BE2C (cell line): ENCODE measurements at regions not wholly inside any gene's neighbourhood (a gene's known extent, or its start where the extent isn't known, plus 50 kb on each side); places are given as distances from the start of the nearest gene placed in this dataset.

Source experiments
- DNase-seq: peaks from one replicate; pipeline ENCODE4 v3.0.0-alpha.2; 2020
- H3K27me3 ChIP-seq: fragments of 250-450 bp; sonication (Bioruptor Pico); 2 replicates; pipeline ENCODE4 v1.5.1; 2020; ENCODE audit warnings: mild to moderate bottlenecking
- H3K36me3 ChIP-seq: fragments of 250-450 bp; sonication (Bioruptor Pico); 2 replicates; pipeline ENCODE4 v1.5.1; 2020; ENCODE audit warnings: mild to moderate bottlenecking
- H3K4me1 ChIP-seq: fragments of 250-450 bp; sonication (Bioruptor Pico); 2 replicates; pipeline ENCODE4 v1.5.1; 2020
- H3K4me3 ChIP-seq: 2 replicates; pipeline ENCODE4 v1.5.1; 2011; ENCODE audit warnings: low read depth, low read length
- H3K9me3 ChIP-seq: fragments of 250-450 bp; sonication (Bioruptor Pico); 2 replicates; pipeline ENCODE4 v1.5.1; 2020
- TF ChIP-seq, protein P1 (sequence below): IDR thresholded peaks from 2 replicates; pipeline ENCODE4 v1.5.1; 2012; ENCODE audit warnings: mild to moderate bottlenecking, low read depth, low read length

DNA sequence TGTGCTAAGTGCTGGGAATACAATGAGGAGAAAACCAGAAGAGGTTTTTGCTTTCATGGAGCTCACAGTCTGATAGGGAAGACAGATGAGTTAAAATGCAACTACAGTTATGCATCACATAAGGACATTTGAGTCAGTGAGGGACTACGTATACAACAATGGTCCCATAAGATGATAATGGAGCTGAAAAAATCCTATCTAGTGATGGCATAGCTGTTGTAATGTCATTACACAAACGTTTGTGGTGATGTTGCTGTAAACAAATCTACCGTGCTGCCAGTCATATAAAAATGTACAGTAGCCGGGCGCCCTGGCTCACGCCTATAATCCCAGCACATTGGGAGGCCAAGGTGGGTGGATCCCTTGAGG lies 110.1 kb upstream of the RAD23B start:
- no peaks in the 10 kb centered on the region for H3K27me3 ChIP-seq
- no peak for DNase-seq
- TF ChIP-seq, protein P1, sequence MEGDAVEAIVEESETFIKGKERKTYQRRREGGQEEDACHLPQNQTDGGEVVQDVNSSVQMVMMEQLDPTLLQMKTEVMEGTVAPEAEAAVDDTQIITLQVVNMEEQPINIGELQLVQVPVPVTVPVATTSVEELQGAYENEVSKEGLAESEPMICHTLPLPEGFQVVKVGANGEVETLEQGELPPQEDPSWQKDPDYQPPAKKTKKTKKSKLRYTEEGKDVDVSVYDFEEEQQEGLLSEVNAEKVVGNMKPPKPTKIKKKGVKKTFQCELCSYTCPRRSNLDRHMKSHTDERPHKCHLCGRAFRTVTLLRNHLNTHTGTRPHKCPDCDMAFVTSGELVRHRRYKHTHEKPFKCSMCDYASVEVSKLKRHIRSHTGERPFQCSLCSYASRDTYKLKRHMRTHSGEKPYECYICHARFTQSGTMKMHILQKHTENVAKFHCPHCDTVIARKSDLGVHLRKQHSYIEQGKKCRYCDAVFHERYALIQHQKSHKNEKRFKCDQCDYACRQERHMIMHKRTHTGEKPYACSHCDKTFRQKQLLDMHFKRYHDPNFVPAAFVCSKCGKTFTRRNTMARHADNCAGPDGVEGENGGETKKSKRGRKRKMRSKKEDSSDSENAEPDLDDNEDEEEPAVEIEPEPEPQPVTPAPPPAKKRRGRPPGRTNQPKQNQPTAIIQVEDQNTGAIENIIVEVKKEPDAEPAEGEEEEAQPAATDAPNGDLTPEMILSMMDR, result no peak
- no peaks in the 10 kb centered on the region for H3K36me3 ChIP-seq
- H3K4me3 ChIP-seq, result no peak overlapping the region
- H3K4me1 ChIP-seq, result peaks cover 25% of the 10 kb centered on the region
- no peaks in the 10 kb centered on the region for H3K9me3 ChIP-seq

DNA sequence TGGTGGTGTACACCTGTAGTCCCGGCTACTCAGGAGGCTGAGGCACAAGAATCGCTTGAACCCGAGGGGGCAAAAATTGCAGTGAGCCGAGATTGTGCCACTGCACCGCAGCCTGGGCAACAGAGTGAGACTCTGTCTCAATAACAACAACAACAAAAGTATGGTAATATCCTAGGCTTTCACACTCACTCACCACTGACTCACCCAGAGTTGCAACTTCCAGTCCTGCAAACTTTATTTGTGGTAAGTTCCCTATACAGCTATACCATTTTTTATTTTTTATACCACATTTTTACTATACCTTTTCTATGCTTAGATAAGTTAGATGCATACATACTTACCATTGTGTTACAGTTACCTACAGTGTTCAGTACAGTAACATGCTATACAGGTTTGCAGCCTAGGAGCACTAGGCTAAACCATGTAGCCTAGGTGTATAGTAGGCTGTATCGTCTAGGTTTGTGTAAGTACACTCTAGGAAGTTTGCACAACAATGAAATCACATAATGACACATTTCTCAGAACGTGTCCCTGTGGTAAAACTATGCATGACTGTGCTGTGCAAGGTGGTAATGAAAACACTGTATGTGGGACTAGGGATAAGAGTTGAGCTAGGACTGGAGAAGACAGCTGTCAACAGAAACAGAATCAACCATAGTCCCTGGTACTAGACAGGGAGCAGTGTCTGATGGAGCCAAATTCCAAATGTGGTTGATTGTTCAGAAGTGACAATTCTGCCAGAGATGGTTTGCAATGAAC lies 109.5 kb upstream of the RAD23B start:
- H3K4me1 ChIP-seq, result peaks cover 31% of the 10 kb centered on the region
- DNase-seq, result no peak
- H3K27me3 ChIP-seq, result no peaks in the 10 kb centered on the region
- no peaks in the 10 kb centered on the region for H3K36me3 ChIP-seq
- TF ChIP-seq, protein P1, result no peak
- H3K9me3 ChIP-seq, result no peaks in the 10 kb centered on the region
- no peak overlapping the region for H3K4me3 ChIP-seq

DNA sequence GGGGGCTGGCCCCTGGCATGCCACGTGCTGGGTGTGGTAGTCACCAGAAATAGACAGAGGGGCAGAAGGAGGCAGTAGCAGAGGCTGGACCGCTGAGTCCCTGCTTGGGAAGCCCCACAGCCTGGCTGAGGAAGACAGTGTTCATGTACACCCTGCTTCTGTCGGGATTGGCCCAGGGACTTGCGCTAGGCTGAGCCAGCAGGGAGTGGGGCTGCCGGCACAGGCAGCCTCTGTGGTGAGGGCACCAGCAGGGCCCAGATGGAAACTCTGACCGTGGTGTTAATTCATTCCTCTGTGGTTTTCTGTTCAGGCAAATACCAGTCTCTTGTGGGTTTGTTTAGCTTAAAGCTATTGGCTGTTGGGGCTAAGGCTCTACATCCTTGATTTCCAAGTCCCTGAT lies 108.6 kb upstream of the RAD23B start:
- Histone ChIP-seq H3K9me3 (no peaks in the 10 kb centered on the region), H3K4me1 (peaks cover 40% of the 10 kb centered on the region), H3K4me3 (no peak overlapping the region), H3K36me3 (no peaks in the 10 kb centered on the region), H3K27me3 (no peaks in the 10 kb centered on the region)
- TF ChIP-seq, protein P1, result no peak
- no peak for DNase-seq

DNA sequence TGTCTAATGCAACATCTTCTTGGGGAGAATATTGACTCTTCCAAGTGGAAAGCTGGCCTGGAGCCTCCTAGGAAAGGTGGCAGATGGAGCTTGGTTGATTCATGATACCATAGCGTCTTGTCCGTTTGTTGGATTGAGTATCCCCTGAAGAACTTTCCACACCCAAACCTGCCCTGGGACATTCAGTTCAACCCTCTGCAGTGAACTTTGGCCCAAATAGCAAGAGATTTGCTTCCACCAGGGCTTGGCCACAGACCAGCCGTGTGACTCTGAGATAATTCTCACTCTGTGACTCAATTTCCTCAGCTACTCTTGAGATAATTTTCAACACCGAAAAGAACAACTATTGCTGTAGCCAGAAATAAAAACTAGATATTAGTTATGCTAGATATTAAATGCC lies 108.0 kb upstream of the RAD23B start:
- Histone ChIP-seq H3K36me3 (no peaks in the 10 kb centered on the region), H3K4me1 (peaks cover 46% of the 10 kb centered on the region), H3K4me3 (no peak overlapping the region), H3K9me3 (no peaks in the 10 kb centered on the region), H3K27me3 (no peaks in the 10 kb centered on the region)
- TF ChIP-seq, protein P1, result no peak
- DNase-seq, result no peak

DNA sequence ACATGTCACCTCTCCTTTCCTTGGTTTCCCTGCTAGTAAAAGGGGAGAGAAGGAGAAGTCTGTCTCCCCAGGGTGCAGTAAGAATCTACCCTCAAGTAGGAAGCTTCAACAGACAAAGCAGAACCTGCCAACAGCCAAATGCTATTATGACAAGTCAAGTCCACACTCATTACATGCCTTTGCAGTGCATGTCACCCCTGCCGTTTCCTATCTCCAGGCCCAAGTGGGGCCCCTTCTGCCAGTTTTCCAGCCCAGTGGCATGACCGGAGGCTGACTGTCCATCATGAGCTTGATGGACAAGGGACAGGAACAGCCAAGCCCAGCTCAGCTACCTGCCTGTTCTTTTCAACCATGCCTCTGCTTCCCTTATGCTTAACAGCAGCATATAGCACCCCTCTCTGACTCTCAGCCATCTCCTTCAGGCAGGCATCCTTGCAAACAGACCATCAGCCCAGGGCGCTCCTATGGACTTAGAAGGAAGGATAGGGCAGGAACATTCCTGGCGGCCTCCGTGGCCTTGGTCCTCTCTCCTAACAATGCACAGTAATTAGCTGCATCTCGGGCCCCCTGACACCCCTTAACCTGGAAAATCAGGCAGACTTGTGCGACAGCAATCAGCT lies 107.2 kb upstream of the RAD23B start:
- H3K9me3 ChIP-seq, result no peaks in the 10 kb centered on the region
- peak overlapping the region; percentile 38 for H3K4me3 ChIP-seq
- DNase-seq, result peak; percentile 53
- H3K4me1 ChIP-seq, result peaks cover 53% of the 10 kb centered on the region
- no peaks in the 10 kb centered on the region for H3K27me3 ChIP-seq
- TF ChIP-seq, protein P1, result no peak
- H3K36me3 ChIP-seq, result no peaks in the 10 kb centered on the region

DNA sequence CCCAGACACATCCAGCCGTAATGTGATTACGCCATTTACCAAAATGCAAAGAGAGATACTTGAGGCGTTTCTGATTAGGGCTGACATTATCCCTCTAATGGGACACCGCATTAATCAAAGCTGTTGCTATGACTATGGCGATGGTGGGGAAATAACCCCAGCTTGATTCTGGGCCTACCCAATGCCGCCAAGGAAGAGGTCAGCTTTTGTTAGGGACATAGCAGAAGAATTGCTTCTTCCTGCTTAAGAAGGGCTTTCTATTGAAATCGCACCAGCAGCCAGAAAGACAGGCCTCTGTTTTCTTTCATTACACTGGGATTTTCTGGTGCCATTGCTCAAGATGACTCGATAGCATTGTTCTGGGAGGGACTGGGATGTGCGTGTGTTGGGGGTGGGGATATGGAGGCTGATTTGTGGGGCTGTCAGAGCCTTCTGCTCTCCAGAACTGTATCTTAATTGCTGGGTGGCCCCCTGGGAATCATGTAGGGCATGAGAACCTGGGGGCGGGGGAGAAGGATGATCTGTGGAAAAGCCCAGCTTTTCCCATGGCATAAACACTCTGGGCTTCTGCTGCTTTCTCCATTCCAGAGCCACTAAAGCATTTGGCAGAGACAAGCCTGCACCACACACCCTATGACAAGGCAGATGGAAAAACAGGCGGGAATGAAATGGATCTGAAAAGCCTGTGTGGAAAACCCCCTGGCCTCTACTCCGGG lies 106.5 kb upstream of the RAD23B start:
- peaks cover 58% of the 10 kb centered on the region for H3K4me1 ChIP-seq
- H3K27me3 ChIP-seq, result no peaks in the 10 kb centered on the region
- peak; percentile 98 for DNase-seq
- peak overlapping the region; percentile 38 for H3K4me3 ChIP-seq
- TF ChIP-seq, protein P1, result no peak
- no peaks in the 10 kb centered on the region for H3K36me3 ChIP-seq
- H3K9me3 ChIP-seq, result no peaks in the 10 kb centered on the region
